B cell (primary cell): ENCODE measurements at regions not wholly inside any gene's neighbourhood (a gene's known extent, or its start where the extent isn't known, plus 50 kb on each side); places are given as distances from the start of the nearest gene placed in this dataset.

Experiments
- CTCF ChIP-seq: fragments of 200-600 bp; IDR thresholded peaks from one replicate; pipeline ENCODE4 v1.8.0; 2022; ENCODE audit warnings: antibody characterized with exemption, mild to moderate bottlenecking
- EZH2 ChIP-seq: IDR thresholded peaks from 2 replicates; pipeline ENCODE4 v1.6.1; 2012; ENCODE audit warnings: borderline replicate concordance, low read depth, mild to moderate bottlenecking, moderate library complexity, low read length; ENCODE audit not compliant: insufficient read depth, poor library complexity, severe bottlenecking

GRCh38 chrX:35406386-35406785 lies 391.8 kb upstream of the MAGEB16 start:
- TF ChIP-seq CTCF, result no peak
- TF ChIP-seq EZH2, result no peak
